RWPE2 (cell line): ENCODE measurements at regions not wholly inside any gene's neighbourhood (a gene's known extent, or its start where the extent isn't known, plus 50 kb on each side); places are given as distances from the start of the nearest gene placed in this dataset.

ENCODE experiments used
- ATAC-seq: fragments of 200-7000 bp; cut with Tn5 transposase; 3 replicates; pipeline ENCODE4 v1.9.1; 2021; ENCODE audit warnings: low read depth
- DNase-seq: peaks from one replicate; pipeline ENCODE4 v3.0.0-alpha.2; 2020; ENCODE audit warnings: low spot score
- H3K27ac ChIP-seq: fragments of 450-650 bp; 2 replicates; pipeline ENCODE4 v1.5.1; 2017; ENCODE audit warnings: mild to moderate bottlenecking; ENCODE audit not compliant: poor library complexity, severe bottlenecking
- H3K27me3 ChIP-seq: fragments of 250-450 bp; sonication (Bioruptor Pico); 2 replicates; pipeline ENCODE4 v1.5.1; 2021; ENCODE audit warnings: mild to moderate bottlenecking, moderate library complexity; ENCODE audit not compliant: insufficient read depth, poor library complexity, severe bottlenecking
- H3K36me3 ChIP-seq: fragments of 250-450 bp; sonication (Bioruptor Pico); 2 replicates; pipeline ENCODE4 v1.5.1; 2020; ENCODE audit warnings: low read depth, mild to moderate bottlenecking, moderate library complexity
- H3K4me1 ChIP-seq: fragments of 250-450 bp; sonication (Bioruptor Pico); 2 replicates; pipeline ENCODE4 v1.5.1; 2021; ENCODE audit warnings: mild to moderate bottlenecking, moderate library complexity; ENCODE audit not compliant: insufficient read depth, poor library complexity, severe bottlenecking
- H3K4me3 ChIP-seq: fragments of 250-450 bp; sonication (Bioruptor Pico); 2 replicates; pipeline ENCODE4 v1.5.1; 2021; ENCODE audit warnings: mild to moderate bottlenecking, moderate library complexity; ENCODE audit not compliant: severe bottlenecking
- H3K9me3 ChIP-seq: fragments of 250-450 bp; sonication (Bioruptor Pico); 2 replicates; pipeline ENCODE4 v1.5.1; 2021; ENCODE audit warnings: mild to moderate bottlenecking, moderate library complexity; ENCODE audit not compliant: severe bottlenecking
- CTCF ChIP-seq: fragments of 450-650 bp; IDR thresholded peaks from one replicate; pipeline ENCODE4 v1.5.1; 2017; ENCODE audit warnings: mild to moderate bottlenecking, moderate library complexity; ENCODE audit not compliant: poor library complexity, severe bottlenecking

GRCh38 chr2:57674025-57674424, 372.6 kb upstream of the VRK2 start:
- DNase-seq: no peak
- H3K36me3 ChIP-seq: no peaks in the 10 kb centered on the region
- TF ChIP-seq CTCF: no peak
- ATAC-seq: no peak
- H3K4me3 ChIP-seq: no peak overlapping the region
- no peaks in the 10 kb centered on the region for H3K4me1 ChIP-seq
- H3K27ac ChIP-seq: no peak overlapping the region
- H3K27me3 ChIP-seq: no peaks in the 10 kb centered on the region
- no peaks in the 10 kb centered on the region for H3K9me3 ChIP-seq

DNA sequence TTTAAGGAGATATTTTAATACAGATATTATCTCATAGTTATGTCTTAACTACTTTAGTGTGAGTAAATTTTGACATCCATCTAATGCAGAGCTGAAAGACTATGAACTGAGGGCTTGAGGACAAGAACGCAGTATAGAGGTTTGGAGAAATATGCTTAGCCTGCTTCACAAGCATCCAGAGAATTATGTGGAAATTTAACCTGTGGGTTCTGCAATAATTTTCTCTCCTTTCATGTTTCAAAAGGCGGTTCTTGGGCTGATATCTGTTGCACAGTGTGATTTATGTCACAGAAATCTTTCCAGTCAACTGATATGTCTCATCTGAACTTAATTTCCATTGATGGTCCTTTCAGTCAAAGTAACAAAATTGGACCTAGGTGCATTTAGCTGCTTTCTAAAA, 371.9 kb upstream of the VRK2 start:
- ATAC-seq (no peak), DNase-seq (no peak)
- H3K36me3 ChIP-seq: no peaks in the 10 kb centered on the region
- no peaks in the 10 kb centered on the region for H3K27me3 ChIP-seq
- no peak overlapping the region for H3K27ac ChIP-seq
- H3K9me3 ChIP-seq: no peaks in the 10 kb centered on the region
- H3K4me3 ChIP-seq: no peak overlapping the region
- H3K4me1 ChIP-seq: no peaks in the 10 kb centered on the region
- TF ChIP-seq CTCF: no peak

- no peaks in the 10 kb centered on the region for H3K4me1 ChIP-seq
- DNase-seq: no peak
- no peak overlapping the region for H3K27ac ChIP-seq
- no peak for ATAC-seq
- H3K27me3 ChIP-seq: peaks cover 3% of the 10 kb centered on the region
- H3K36me3 ChIP-seq: no peaks in the 10 kb centered on the region
- TF ChIP-seq CTCF: no peak
- no peak overlapping the region for H3K4me3 ChIP-seq
- H3K9me3 ChIP-seq: no peaks in the 10 kb centered on the region
These were observed 369.3 kb upstream of the VRK2 start for GRCh38 chr2:57677296-57677695.

DNA sequence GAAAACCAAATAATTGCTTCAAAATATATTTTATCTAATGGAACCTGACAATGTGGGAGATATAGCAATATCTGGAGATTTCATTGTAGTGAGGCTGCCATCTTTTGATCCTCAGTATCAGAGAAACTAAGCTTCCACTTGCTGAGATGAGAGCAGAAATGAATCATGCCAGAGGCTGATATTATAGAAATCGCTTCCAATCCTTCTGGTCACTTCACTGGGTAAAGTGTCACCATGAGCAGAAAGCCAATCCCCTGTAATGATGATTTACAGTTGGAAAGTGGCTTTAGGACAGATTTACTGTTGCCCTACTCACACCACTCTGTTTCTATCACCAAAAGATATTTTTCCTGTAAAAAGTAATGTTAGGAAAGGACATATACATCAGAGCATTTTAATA, 365.0 kb upstream of the VRK2 start:
- no peaks in the 10 kb centered on the region for H3K4me1 ChIP-seq
- no peak overlapping the region for H3K4me3 ChIP-seq
- DNase-seq: no peak
- TF ChIP-seq CTCF: no peak
- no peak for ATAC-seq
- no peak overlapping the region for H3K27ac ChIP-seq
- H3K9me3 ChIP-seq: no peaks in the 10 kb centered on the region
- peaks cover 3% of the 10 kb centered on the region for H3K27me3 ChIP-seq
- no peaks in the 10 kb centered on the region for H3K36me3 ChIP-seq

GRCh38 chr2:57685032-57685431, 361.6 kb upstream of the VRK2 start:
- ATAC-seq (no peak), DNase-seq (no peak)
- H3K27ac ChIP-seq: no peak overlapping the region
- TF ChIP-seq CTCF: no peak
- H3K36me3 ChIP-seq: no peaks in the 10 kb centered on the region
- H3K27me3 ChIP-seq: peaks cover 3% of the 10 kb centered on the region
- H3K4me3 ChIP-seq: no peak overlapping the region
- H3K9me3 ChIP-seq: no peaks in the 10 kb centered on the region
- no peaks in the 10 kb centered on the region for H3K4me1 ChIP-seq
